Superior temporal gyrus (tissue), 1 donor: ENCODE measurements at regions not wholly inside any gene's neighbourhood (a gene's known extent, or its start where the extent isn't known, plus 50 kb on each side); places are given as distances from the start of the nearest gene placed in this dataset.
"Not testable (repeated sequence)": the region's sequence is repeated elsewhere in the genome, so short reads cannot be mapped to it uniquely, and the experiment has no call there.

Experiments used
- DNase-seq: peaks from one replicate; pipeline ENCODE4 v3.0.0-alpha.2; 2016; ENCODE audit errors: extremely low spot score

GRCh38 chr20:12946789-12947188 lies 62.0 kb upstream of the SPTLC3 start:
- no peak for DNase-seq

- DNase-seq: no peak
Measured at GRCh38 chr20:12947691-12948090, 61.1 kb upstream of the SPTLC3 start.

- DNase-seq: no peak
Measured at GRCh38 chr20:12949429-12949980, 59.3 kb upstream of the SPTLC3 start.

GRCh38 chr20:12954254-12954653 lies 54.5 kb upstream of the SPTLC3 start:
- DNase-seq: not testable (repeated sequence)

- DNase-seq: no peak
Measured at GRCh38 chr20:12955611-12956010, 53.2 kb upstream of the SPTLC3 start.

- no peak for DNase-seq
Measured at GRCh38 chr20:12956303-12956702, 52.5 kb upstream of the SPTLC3 start.

GRCh38 chr20:12957968-12958367 lies 50.8 kb upstream of the SPTLC3 start:
- no peak for DNase-seq
